HCT116 (cell line): ENCODE measurements at regions not wholly inside any gene's neighbourhood (a gene's known extent, or its start where the extent isn't known, plus 50 kb on each side); places are given as distances from the start of the nearest gene placed in this dataset.

Experiments used
- ATAC-seq: fragments of 200-7000 bp; cut with Tn5 transposase; 2 replicates; pipeline ENCODE4 v1.9.1; 2020; ENCODE audit warnings: mild to moderate bottlenecking, moderate library complexity
- BruUV-seq: library from RNA; stranded (reverse); fragments of 400-500 nt; replicated peaks from 2 replicates; lab custom pipeline; 2021; lab: Mats Ljungman, UMichigan
- CTCF ChIA-PET: fragments of 300-600 bp; sonication (Branson Sonifier 250); formaldehyde crosslinking; loops from one replicate; lab custom pipeline; 2021; ENCODE audit warnings: antibody characterized with exemption; lab: Charles Lee
- POLR2A ChIA-PET: fragments of 300-600, 350-600 bp; sonication (Branson Sonifier 250); formaldehyde crosslinking; loops from one replicate; lab custom pipeline; 2021; ENCODE audit warnings: antibody characterized with exemption; lab: Charles Lee
- RAD21 ChIA-PET, 2 experiments: fragments of 300-600 bp; sonication (Branson Sonifier 250); formaldehyde crosslinking; loops; one replicate each; lab custom pipeline; 2023; ENCODE audit warnings: low total read pairs in 2 of 2; ENCODE audit not compliant: uncharacterized antibody in 2 of 2, unreplicated experiment in 2 of 2, low non-redundant PET in 1 of 2; lab: Charles Lee
- DNase-seq: peaks from one replicate; pipeline ENCODE4 v3.0.0-alpha.2; 2010; ENCODE audit warnings: low read depth, low spot score
- H2AFZ ChIP-seq: fragments of 200-600 bp; shearing (Covaris generic), sonication (generic); 2 replicates; pipeline ENCODE4 v1.6.1; 2017; ENCODE audit warnings: low read depth, mixed run types, mixed read lengths, antibody characterized with exemption, low read length; ENCODE audit not compliant: poor library complexity, severe bottlenecking
- H3K27ac ChIP-seq: 2 replicates; pipeline ENCODE4 v1.5.1; 2012; ENCODE audit warnings: low read depth, low read length
- H3K27me3 ChIP-seq: fragments of 200-600 bp; sonication (generic); 2 replicates; pipeline ENCODE4 v1.6.1; 2016; ENCODE audit warnings: mixed run types, low read length, mixed read lengths; ENCODE audit not compliant: insufficient read depth
- H3K36me3 ChIP-seq, 2 experiments: fragments of 200-500 bp in 1 of 2; fragments of 200-600 bp in 1 of 2; sonication (Bioruptor generic) in 1 of 2; sonication (generic) in 1 of 2; 2 replicates each; pipeline versions ENCODE4 v1.5.1 to v1.6.1; 2014 to 2016; ENCODE audit warnings: low read length in 2 of 2, inconsistent platforms in 1 of 2, mixed read lengths in 1 of 2, mixed run types in 1 of 2; ENCODE audit not compliant: insufficient read depth in 2 of 2, control insufficient read depth in 1 of 2
- H3K4me1 ChIP-seq, 2 experiments: fragments of 200-600 bp in 1 of 2; sonication (generic) in 1 of 2; 2 replicates each; pipeline versions ENCODE4 v1.5.1 to v1.6.1; 2012 to 2017; ENCODE audit warnings: low read length in 2 of 2, inconsistent platforms in 1 of 2, mild to moderate bottlenecking in 1 of 2, mixed read lengths in 1 of 2, mixed run types in 1 of 2, moderate library complexity in 1 of 2; ENCODE audit not compliant: insufficient read depth in 2 of 2, control insufficient read depth in 1 of 2
- H3K4me2 ChIP-seq: fragments of 200-600 bp; sonication (generic); 2 replicates; pipeline ENCODE4 v1.6.1; 2017; ENCODE audit warnings: mixed run types, low read length, mixed read lengths
- H3K4me3 ChIP-seq, 2 experiments: fragments of 200-600 bp in 1 of 2; sonication (generic) in 1 of 2; replicated peaks in 1 of 2; 2 replicates each; pipeline ENCODE4 v1.5.1; 2011 to 2016; ENCODE audit warnings: low read length in 2 of 2, control low read depth in 1 of 2, low read depth in 1 of 2, mild to moderate bottlenecking in 1 of 2, mixed read lengths in 1 of 2, mixed run types in 1 of 2
- H3K79me2 ChIP-seq: fragments of 200-600 bp; sonication (generic); 2 replicates; pipeline ENCODE4 v1.6.1; 2017; ENCODE audit warnings: mild to moderate bottlenecking, mixed run types, low read length, moderate library complexity, mixed read lengths; ENCODE audit not compliant: insufficient read depth
- H3K9ac ChIP-seq: fragments of 200-600 bp; sonication (generic); 2 replicates; pipeline ENCODE4 v1.6.1; 2016; ENCODE audit warnings: low read length, mixed read lengths
- H3K9me2 ChIP-seq: fragments of 200-600 bp; sonication (generic), shearing (Covaris generic); 2 replicates; pipeline ENCODE4 v1.6.1; 2017; ENCODE audit warnings: mixed run types, mild to moderate bottlenecking, moderate library complexity; ENCODE audit not compliant: insufficient read depth
- H3K9me3 ChIP-seq, 2 experiments: fragments of 200-500 bp in 1 of 2; fragments of 200-600 bp in 1 of 2; sonication (Bioruptor generic) in 1 of 2; sonication (generic) in 1 of 2; 2 replicates each; pipeline ENCODE4 v1.6.1; 2014 to 2017; ENCODE audit warnings: low read length in 2 of 2, mixed read lengths in 2 of 2, inconsistent platforms in 1 of 2, low read depth in 1 of 2, mild to moderate bottlenecking in 1 of 2, mixed run types in 1 of 2, moderate library complexity in 1 of 2; ENCODE audit not compliant: control insufficient read depth in 1 of 2, insufficient read depth in 1 of 2
- H4K20me1 ChIP-seq: fragments of 200-600 bp; sonication (generic), shearing (Covaris generic); 2 replicates; pipeline ENCODE4 v1.6.1; 2017; ENCODE audit warnings: mixed run types, mild to moderate bottlenecking, moderate library complexity; ENCODE audit not compliant: insufficient read depth
- CEBPB ChIP-seq: IDR thresholded peaks from 2 replicates; pipeline ENCODE4 v1.6.1; 2012; ENCODE audit warnings: low read depth
- MAX ChIP-seq: IDR thresholded peaks from 2 replicates; pipeline ENCODE4 v1.6.1; 2012
- RAD21 ChIP-seq: IDR thresholded peaks from 2 replicates; pipeline ENCODE4 v1.6.1; 2012; ENCODE audit warnings: low read depth, mild to moderate bottlenecking
- REST ChIP-seq: IDR thresholded peaks from 2 replicates; pipeline ENCODE4 v1.6.1; 2012; ENCODE audit warnings: low read depth
- SRF ChIP-seq: IDR thresholded peaks from 2 replicates; pipeline ENCODE4 v1.6.1; 2012; ENCODE audit warnings: low read depth
- YY1 ChIP-seq: IDR thresholded peaks from 2 replicates; pipeline ENCODE4 v1.6.1; 2011; ENCODE audit warnings: low read length, low read depth, moderate library complexity, mild to moderate bottlenecking; ENCODE audit not compliant: insufficient replicate concordance; ENCODE audit errors: extremely low read depth
- ZBTB33 ChIP-seq: IDR thresholded peaks from 2 replicates; pipeline ENCODE4 v1.6.1; 2011; ENCODE audit warnings: mild to moderate bottlenecking, low read length, moderate library complexity; ENCODE audit not compliant: insufficient replicate concordance; ENCODE audit errors: extremely low read depth
- intact Hi-C: fragments of 100-400 bp; cut with micrococcal nuclease; formaldehyde crosslinking; loops from 2 replicates; pipeline ENCODE4 v1.10.0; 2022

GRCh38 chr3:72256716-72257115 is 471.8 kb upstream of the PROK2 start:
- peaks cover 7 to 15% of the 10 kb centered on the region in 2 experiments; a peak in 3 of 4 replicates for H3K4me1 ChIP-seq
- POLR2A ChIA-PET = no interaction called here
- peaks cover 22% of the 10 kb centered on the region; the same call in 1 of the 2 replicates for H3K27me3 ChIP-seq
- no peaks in the 10 kb centered on the region for H3K79me2 ChIP-seq
- no peaks in the 10 kb centered on the region for H3K9me3 ChIP-seq
- H3K9me2 ChIP-seq = no peaks in the 10 kb centered on the region
- H3K9ac ChIP-seq = no peak overlapping the region
- no TSS peak for BruUV-seq
- H3K27ac ChIP-seq = no peak overlapping the region
- no peaks in the 10 kb centered on the region for H3K36me3 ChIP-seq
- H4K20me1 ChIP-seq = no peaks in the 10 kb centered on the region
- no peak for ATAC-seq
- CTCF ChIA-PET = no interaction called here
- RAD21 ChIA-PET = interaction anchor here in 1 of 2 experiments (1.2 kb wide), 1 partner anchor 14 kb away, joined by 3 read pairs; no protein-coding TSS in a partner anchor
- no peak overlapping the region for H2AFZ ChIP-seq
- intact Hi-C loops = no loop called here
- H3K4me3 ChIP-seq = no peak overlapping the region
- DNase-seq = no peak
- H3K4me2 ChIP-seq = no peak overlapping the region
- TF ChIP-seq REST (no peak), SRF (no peak)

GRCh38 chr3:72255791-72256559 is 471.0 kb upstream of the PROK2 start:
- Histone ChIP-seq H3K4me1 (peaks cover 7 to 15% of the 10 kb centered on the region in 2 experiments; a peak in 3 of 4 replicates), H3K79me2 (no peaks in the 10 kb centered on the region), H3K9me3 (no peaks in the 10 kb centered on the region), H3K9me2 (no peaks in the 10 kb centered on the region), H3K27me3 (peaks cover 29% of the 10 kb centered on the region; the same call in 1 of the 2 replicates), H3K36me3 (no peaks in the 10 kb centered on the region), H2AFZ (no peak overlapping the region), H4K20me1 (no peaks in the 10 kb centered on the region), H3K4me3 (no peak overlapping the region), H3K4me2 (peak overlapping the region; percentile 33; the same call in 1 of the 2 replicates), H3K9ac (no peak overlapping the region), H3K27ac (no peak overlapping the region)
- CTCF ChIA-PET = no interaction called here
- intact Hi-C loops = no loop called here
- ATAC-seq = peak; percentile 82
- RAD21 ChIA-PET = interaction anchor here in 1 of 2 experiments (1.2 kb wide), 1 partner anchor 15 kb away, joined by 3 read pairs; no protein-coding TSS in a partner anchor
- BruUV-seq = no TSS peak
- TF ChIP-seq YY1 (no peak), CEBPB (no peak), RAD21 (peak; percentile 11; the same call in 1 of the 2 replicates), ZBTB33 (no peak), MAX (peak; percentile 81)
- DNase-seq = no peak
- POLR2A ChIA-PET = no interaction called here
